Stimulated activated CD4-positive, alpha-beta T cell treated with anti-CD3 and anti-CD28 coated beads, Interleukin-4, amount 100 ng/mL, for 24 hours (primary cell): ENCODE measurements at regions not wholly inside any gene's neighbourhood (a gene's known extent, or its start where the extent isn't known, plus 50 kb on each side); places are given as distances from the start of the nearest gene placed in this dataset.

Experiments used
- DNase-seq: peaks from one replicate; pipeline ENCODE4 v3.0.0-alpha.2; 2020

DNA sequence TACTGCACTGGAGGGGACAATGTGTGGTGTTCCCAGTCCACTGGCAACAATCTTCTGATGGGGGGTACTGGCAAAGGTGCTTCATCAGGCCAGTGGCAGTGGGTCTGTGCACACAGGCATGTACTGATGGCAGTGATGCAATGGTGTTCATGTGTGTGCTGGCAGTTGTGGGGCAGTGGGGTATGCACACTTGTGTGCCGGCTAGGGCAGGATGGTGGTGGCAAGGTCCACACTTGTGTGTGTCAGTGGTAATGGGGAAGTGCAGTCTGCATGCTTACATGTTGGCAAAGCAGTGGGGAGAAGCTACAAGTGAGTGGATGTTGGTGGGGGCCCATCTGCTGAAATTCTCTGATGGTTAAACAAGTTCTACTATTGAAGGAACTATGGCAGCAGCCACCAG is 504.6 kb upstream of the ZNF462 start:
- no peak for DNase-seq

DNA sequence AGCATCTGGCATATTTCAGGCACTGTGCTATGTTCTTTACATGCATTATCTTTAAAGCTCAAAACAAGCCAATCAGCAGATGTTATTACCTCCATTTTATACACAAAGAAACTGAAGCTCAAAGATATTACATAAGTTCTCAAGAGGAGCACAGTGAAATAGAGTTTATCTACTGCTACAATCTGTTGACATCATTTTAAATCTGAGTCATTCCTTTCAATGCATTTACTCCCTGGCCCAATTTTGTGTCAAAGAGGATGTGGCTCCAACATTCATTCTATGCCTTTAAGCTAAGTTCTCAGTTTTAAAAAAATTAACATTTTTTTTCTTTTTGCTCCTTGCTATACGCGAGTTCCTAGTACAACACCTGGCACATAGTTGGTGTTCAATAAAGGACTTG is 486.3 kb upstream of the ZNF462 start:
- no peak for DNase-seq

DNA sequence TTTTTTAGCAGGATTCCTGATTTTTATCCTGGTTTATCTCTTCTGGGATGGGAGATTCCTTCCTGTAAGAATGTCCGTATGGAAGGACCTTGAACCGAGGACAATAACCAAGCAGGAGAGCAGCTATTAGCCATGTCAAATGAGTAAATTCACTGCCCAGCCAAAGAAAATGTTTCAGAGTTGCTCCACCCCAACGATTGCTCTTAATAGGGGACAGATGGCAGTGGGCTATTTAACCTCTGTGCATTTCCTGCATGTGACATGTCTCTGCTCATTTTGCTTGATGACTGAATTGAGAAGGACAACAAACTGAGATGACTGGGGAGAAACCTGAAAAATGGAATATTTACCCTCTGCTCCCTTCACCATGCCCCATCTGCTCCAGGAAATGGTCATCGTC is 479.9 kb upstream of the ZNF462 start:
- no peak for DNase-seq

- no peak for DNase-seq
Observed at GRCh38 chr9:106387965-106388364, 475.0 kb upstream of the ZNF462 start.

DNA sequence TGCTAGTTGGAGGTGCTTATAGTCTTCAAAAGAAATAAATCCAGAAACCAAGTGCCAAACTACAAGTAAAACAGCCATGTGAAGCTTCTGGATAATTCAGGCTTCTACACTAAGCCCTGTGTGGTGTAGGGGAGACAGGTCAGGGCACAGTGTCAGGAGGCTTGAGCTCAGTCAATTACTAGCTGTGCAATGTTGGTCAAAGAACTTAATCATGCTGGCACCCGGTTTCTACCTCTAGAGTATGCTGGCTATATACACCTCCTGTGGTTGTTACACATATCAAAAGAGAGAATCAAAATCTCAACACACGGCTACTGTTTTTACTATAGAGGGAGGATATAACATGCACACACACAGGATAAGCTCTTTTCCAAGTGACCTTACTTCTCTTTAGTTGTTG is 469.7 kb upstream of the ZNF462 start:
- DNase-seq = no peak

- DNase-seq = no peak
Observed at GRCh38 chr9:106400170-106400569, 462.8 kb upstream of the ZNF462 start.

GRCh38 chr9:106400950-106401349 is 462.0 kb upstream of the ZNF462 start:
- no peak for DNase-seq

- DNase-seq = no peak
Observed at GRCh38 chr9:106403081-106403480, 459.9 kb upstream of the ZNF462 start.

- no peak for DNase-seq
Observed at GRCh38 chr9:106404137-106404536, 458.8 kb upstream of the ZNF462 start.

GRCh38 chr9:106405871-106406435 is 457.0 kb upstream of the ZNF462 start:
- DNase-seq = no peak

- no peak for DNase-seq
Observed at GRCh38 chr9:106414042-106414441, 448.9 kb upstream of the ZNF462 start.

DNA sequence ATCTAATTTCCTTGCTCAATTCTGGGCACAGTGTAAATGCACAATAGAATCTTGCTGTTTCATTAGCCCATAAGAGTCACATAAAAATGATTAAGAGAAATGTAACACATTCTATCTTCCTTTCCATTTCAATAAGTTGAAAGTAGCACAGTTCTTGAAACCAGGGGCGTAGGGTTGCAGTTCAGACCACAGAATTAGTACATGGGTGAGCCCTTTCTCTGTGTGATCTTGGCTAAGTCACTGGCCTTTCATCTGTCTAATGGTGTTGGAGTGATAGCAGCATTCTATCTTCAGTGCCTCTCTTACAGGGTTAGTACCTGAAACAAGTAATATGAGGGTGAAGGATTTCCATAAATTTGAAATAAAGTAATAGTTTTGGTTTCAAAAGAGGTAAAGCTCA is 445.3 kb upstream of the ZNF462 start:
- DNase-seq = no peak

DNA sequence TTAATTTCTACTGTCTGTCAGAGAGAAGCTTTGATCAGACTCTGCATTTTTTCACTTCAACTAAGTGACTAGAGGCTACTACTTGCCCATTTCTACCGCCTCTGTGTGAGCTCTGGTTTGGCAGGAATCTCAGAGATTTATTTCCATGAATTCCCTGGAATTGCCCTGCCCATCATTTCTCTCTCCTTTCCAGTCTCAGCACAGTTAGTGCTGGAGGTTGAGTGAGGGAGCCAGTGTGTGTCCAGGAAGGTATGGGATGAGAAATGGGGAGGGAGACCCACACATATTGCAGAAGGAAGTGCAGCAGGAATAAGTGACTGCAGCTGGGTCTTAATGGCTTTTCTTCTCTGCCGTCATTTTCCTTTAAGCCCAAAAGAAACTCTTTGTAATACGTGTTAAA is 443.1 kb upstream of the ZNF462 start:
- no peak for DNase-seq

DNA sequence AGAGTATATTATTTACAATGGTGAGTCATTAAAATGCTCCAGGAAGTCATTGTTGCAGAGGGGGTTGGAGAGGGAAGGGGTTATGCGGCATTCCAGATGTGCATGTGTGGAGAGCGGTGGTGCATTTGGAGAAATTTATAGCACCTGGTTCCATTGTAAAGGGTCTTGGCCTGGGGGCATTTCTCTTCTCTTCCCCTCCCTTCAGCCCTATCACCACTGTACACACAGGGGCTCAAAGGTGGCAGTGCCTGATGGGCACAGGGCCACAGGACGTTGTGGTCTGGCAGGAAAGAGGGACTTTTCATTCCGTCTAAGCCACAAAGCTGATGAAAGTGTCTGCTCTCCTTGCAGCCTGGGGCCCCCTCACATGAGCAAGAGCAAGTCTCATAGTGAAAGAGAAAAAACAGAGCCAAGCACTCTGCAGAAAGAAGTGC is 442.4 kb upstream of the ZNF462 start:
- no peak for DNase-seq

GRCh38 chr9:106421772-106422171 is 441.2 kb upstream of the ZNF462 start:
- DNase-seq = no peak

DNA sequence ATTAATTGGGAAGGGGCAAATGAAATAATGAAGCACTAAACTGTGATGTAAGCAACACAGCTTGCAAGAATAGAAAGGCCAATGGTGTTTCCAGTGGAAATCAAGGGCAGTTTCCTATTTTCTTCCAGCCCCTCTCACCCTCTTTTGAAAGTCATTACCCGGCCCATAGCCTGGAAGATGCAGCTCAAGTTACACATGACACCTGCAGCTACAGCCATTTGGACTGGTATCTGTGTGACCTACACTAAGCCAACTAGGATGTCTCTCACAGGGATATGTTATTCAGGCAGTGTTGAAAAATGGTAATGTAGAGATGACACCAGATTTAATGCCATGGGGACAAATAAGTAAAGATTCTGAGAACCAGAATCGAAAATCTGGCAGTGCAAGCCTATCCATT is 439.4 kb upstream of the ZNF462 start:
- DNase-seq = no peak

DNA sequence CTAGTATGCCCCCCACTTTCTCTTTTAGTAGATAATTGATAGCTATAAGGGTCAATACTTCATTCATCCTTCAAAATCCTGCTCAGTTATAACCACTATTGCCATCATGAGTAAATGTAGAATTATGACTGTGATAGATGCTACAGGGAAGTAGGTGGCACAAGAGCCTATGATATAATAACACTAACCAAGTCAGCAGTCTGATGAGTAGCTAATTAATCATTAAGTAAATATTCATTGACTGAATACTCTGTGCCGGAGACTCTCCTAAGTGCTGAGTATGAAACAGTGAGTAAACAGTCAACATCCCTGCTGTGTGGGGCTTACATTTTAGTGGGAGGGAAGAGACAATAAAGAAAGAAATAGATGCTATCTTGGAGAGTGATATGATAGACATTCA is 430.3 kb upstream of the ZNF462 start:
- DNase-seq = no peak

GRCh38 chr9:106438928-106439327 is 424.0 kb upstream of the ZNF462 start:
- DNase-seq = no peak

DNA sequence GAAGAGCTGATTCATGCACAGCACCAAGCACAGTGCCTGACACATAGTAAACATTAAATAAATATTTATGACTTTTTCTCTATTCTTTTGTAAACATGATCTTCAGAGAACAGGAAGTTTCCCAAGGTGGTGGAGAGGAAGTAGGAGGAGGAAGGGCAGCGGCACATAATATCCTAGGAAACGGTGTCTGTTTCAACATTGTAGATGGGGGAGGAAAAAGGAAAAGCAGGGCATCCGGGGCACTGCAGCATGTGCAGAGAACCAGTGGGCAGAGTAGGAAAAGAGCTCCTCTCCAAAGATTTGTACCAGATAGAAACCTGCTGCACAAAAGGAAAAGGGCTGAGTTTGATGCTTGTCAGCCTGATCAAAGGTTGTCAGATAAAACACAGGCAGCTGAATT is 421.7 kb upstream of the ZNF462 start:
- DNase-seq = no peak

GRCh38 chr9:106443520-106443919 is 419.4 kb upstream of the ZNF462 start:
- DNase-seq = no peak

DNA sequence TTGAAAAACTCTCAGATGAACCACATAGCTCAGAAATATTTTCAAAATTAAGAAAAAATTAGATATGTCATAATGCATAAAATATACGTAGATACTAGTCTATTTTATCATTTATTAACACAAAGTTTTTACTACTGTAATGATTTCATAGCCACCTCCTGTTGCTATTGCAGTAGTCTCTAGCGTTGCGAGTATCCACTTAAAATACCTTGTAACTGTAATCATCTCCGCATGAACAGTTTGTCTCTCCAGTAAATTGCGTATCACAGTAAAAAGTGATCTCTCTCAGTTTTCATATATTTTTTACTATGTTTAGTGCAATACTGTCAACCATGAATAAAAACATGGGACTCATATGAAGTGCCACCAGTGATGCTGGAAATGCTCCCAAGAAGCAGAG is 417.9 kb upstream of the ZNF462 start:
- no peak for DNase-seq

DNA sequence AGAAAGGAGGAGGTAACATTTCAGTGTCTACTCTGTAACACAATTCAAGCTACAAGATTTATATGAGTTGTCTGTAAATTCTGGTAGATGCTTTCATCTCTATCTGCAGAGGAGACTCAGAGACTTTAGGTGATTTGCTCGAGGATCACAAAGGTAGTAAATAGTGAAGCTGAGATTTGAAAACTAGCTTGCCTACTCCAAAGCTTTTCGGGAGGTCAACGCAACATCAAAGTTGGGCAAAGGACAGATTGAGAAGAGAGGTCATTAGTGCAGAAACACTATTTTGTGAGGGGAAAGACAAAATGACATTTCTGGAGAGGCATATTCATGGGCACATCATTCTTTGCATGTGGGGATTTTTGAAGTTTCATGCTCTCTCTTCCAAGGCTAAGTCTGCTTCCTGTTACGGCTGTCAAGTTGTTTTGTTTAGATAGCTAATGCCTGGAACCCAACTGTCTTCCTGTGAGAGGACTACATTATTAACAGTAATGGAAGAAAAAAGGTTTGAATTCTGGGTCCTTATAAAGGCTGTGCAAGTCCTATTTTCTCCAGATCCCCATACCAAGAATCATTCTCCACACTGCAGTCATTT is 413.5 kb upstream of the ZNF462 start:
- DNase-seq = no peak

DNA sequence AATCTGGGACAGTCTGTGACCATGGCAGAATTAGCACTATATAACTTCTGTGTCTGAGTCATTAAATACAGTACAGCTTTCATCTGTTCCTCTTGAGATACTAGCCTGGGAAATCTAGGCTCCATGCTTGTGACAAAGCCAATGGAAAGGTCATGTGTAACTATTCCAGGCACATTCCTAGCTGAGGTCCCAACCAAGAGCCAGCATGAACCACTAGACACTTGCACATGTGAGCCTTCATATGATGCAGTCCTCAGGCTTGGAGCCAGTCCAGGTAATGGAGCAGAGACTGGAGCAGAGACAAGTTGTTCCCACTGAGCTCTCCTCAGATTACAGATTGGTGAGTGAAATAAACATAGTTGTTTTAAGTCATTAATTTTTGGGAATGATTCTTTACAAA is 412.4 kb upstream of the ZNF462 start:
- DNase-seq = no peak

GRCh38 chr9:106451223-106451622 is 411.7 kb upstream of the ZNF462 start:
- no peak for DNase-seq

DNA sequence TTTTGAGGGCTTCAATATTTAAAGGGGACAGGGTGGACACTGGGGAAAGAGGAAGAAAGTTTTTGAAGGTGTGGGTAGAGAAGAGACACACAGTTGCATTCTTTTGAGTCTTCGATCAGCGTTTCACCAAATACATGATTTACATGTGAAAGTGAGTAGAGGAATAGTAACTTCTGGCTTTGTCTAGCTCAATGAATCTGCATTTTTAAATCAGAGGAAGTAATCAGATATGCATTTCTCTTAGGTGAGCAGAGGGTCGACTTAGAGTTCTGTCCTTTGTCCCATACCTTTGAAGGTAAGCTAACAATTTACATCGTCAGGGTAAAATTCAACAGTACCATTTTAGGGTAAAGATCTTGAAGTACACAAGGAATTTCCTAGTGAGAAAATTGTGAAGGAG is 406.4 kb upstream of the ZNF462 start:
- DNase-seq = no peak
